ENCODE measurements at regions not wholly inside any gene's neighbourhood (a gene's known extent, or its start where the extent isn't known, plus 50 kb on each side); places are given as distances from the start of the nearest gene placed in this dataset.

DNA sequence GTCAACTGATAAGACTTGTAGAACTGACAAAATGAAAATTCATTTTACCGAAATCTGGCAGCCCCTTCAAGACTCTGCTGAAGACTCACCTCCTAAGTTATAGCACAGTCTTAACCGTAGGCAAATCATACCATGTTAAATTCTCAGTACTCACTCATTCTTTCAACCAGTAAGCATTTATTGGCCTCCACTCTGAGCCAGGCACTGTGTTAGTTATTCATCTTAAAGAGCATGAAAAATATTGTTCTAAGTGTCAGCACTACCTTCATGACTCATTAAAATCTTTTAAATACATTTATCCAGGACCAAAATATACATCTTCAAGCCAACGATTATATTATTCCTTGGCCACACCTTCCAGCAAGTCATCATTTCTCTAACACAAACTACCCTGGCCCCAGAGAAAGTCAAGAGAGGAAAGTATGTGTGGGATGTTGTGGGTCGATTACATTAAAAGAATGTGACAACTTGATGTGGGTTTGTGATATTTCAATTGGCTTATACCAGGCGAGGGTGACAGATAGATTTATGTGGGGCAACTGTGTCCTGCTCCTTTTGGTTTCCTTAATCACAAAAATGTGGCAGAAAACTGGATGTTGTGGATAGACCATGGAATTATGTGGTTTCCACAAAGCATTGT is 55.0 kb downstream of the TMEM30B start:
- no peak for DNase-seq (ENCODE audit: low spot score)

DNA sequence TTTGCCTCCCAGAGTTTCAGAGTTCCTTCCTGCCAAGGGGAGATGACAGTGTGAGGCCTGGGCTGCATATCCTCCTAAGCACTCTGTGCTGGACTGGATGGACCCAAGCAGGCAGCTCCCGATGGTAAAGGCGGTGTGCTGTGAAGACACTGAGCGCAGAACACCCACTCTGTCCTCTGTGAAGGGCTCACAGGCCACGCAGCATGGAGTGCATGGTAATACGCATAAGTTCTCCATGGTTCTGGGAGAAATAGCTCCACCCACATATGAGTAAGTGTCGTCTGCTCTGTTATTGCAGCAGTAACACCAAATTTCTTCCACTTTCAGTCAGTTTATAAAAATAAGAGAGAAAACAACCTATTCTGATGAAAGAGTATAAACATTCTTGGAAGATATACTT is 55.8 kb downstream of the TMEM30B start:
- DNase-seq (ENCODE audit: low spot score): no peak

DNA sequence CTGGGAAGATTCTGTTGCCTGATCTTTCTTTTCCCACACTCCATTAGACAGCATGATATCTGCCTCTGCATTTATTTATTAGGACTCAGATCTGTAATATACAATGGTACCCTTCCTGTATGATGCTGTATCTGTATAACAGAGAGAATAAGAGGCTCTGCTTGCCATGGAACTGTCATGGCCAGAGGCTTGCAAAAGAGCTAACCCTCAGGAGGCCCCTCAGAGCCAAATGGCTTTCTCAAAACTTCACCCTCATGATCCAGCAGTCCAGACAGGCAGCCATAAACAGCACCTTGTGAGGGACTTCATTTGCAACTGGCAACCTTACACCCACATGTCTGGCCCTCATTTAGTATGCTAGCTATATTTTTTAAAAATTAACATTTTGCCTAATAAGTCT is 57.6 kb downstream of the TMEM30B start:
- no peak for DNase-seq (ENCODE audit: low spot score)

DNA sequence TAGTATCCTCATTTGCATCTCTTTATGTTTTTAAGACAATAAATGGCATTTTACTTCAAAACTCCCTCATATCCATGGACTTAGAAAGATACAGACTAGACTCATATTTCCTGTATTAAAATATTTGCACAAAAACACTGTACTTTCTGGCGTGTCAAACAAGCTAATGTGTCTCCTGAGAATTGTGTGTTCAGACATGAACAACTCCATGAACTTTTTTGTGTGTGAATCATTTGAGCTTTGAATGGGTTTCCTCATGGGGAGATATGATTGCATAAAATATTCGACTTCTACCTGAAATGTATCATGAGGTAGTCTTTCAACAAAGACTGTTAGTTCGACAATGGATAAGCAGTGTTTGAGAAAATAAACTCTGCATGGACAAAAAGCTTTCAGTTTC is 58.8 kb downstream of the TMEM30B start:
- no peak for DNase-seq (ENCODE audit: low spot score)

DNA sequence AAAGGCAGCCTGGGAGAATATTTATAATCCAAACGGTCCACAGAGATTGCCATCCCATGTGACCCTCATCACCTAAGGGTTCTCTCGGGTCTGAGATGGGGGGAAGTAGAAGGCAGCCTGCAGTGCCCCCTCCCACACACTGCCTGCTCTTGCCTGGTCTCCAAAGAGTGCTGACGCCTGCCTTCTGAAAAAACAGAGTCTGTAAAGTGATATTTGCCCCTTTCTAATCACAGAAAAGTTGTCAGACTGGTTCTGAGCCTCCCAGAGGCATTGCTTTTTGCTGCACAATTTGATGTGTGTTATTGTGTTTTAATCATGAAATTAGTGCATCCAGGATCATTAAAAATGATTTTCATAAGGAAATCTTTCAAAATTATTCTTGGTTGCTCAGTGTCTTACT is 59.2 kb downstream of the TMEM30B start:
- no peak for DNase-seq (ENCODE audit: low spot score)

DNA sequence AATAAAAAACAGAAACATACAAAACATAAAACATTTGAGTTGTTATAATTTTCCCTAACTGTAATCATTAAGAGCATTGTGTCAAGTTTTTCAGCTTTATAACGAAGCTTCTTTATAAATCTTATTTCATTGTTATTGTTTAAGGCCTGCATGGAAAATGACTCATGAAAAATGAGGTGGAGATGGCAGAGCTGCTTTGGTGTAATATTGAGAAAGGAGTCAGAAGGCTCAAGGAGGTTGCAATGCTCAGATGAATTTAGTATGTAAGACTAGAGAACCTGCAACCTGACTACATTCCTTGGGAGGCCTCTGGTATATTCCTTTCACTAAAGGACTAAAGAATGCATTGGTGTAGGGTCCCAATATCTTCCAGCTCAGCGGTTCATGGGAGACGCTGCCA is 61.5 kb downstream of the TMEM30B start:
- no peak for DNase-seq (ENCODE audit: low spot score)

DNA sequence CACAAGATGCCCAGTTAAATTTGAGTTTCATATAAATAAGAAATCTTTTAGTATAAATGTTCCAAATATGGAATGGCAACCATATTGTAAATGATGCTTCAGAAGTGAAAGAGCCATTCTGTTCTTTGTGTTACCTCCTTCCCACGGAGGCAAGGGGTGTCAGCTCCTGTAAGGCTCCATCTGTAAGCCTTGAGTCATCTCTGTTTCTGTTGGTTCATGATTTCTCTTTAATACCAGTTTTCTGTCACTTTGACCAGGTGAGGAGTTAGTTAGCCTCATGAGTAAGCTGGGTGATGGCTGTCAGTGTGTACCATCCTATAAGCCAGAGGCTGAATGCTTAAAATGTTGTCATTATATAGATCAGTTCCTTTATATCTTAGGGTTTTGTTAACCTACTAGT is 61.9 kb downstream of the TMEM30B start:
- DNase-seq (ENCODE audit: low spot score): no peak

DNA sequence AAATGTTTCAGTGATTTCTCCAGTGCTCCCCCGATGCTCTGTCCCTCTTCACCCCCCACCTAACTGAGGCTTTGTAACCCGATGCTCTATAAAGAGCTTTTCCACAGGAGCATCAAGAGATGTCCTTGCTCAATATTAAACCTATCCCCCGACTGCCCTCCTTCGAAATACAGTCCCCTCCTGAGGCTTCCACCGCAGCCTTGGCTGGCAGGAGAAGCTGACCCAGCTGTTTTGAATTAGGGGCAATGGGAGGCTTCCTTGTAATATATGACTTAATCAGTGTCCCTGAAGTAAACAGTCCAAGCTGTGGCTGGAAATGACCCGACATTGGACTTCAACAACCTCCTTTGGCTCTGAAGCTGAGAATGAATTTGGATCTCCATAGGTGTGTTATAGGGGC is 62.4 kb downstream of the TMEM30B start:
- no peak for DNase-seq (ENCODE audit: low spot score)

DNA sequence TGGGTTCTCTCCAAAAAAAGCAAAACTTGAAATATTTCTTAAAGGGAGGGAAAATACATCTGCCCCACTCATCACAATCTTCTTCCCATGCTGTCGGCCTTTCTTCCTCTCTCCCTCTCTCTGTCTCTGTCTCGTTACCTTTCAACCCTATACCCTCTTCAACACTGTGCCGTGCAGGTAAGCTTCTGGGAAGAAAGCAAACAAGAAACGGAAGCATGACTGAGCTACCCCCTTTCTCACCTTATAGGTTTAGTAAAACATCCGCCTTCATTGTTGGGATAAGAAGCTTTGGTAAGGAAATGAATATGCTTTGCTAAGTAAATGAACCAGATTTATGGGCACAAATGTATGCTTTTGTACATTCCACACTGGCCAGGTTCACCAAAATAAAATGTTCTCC is 63.0 kb downstream of the TMEM30B start:
- DNase-seq (ENCODE audit: low spot score): no peak

DNA sequence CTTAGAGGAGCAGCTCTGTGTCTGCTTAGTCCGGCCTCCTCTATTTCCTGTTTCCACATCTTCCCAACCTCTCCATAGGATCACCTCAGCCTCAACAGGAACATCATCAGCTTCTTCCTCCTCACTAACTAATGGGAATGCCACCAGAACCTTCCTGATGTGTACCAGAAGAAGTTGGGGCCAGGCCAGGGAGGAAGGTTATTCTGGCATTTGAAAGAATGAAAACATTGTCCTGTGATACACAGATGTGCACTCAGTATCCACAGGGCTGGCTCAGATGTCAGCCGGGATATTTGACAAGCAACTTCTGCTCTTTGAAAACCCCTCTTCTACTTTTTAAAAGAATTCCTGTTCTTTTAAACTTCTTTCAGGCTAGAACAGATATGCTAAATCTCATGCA is 63.6 kb downstream of the TMEM30B start:
- no peak for DNase-seq (ENCODE audit: low spot score)

DNA sequence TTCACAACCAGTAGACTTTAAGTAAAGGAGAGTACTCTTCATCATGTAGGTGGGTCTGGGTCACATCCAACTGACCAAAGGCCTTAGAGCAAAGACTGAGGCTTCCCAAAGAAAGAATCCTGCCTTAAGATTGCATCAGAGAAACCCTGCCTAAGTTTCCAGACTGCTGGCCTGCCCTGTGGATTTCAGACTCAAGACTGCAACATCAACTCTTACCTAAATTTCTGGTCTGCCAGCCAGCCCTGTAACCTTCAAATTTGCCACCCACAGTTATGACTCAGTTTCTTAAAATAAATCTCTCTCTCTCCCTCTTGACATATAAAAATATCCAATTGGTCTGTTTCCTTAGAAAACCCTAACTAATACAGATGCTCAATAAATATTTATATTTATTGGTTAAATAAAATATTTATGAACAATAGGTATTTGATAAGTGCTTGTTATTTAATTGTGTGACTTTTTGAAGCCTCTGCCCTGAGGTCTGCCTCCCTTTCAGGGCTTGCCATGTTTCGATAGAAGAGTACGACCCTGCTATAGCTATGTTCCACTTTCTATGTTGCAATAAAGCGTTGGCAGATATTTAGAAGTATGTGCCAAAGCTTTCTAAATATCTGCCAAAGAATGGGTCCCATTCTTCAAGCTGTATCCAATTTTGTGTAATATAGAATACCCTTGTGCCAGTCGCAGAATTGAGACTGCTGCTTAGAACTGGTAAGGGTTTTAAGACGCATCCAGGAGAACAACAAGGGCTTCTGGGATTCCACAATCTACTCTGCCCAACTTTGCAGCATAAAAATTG is 65.7 kb downstream of the TMEM30B start:
- DNase-seq (ENCODE audit: low spot score): no peak

DNA sequence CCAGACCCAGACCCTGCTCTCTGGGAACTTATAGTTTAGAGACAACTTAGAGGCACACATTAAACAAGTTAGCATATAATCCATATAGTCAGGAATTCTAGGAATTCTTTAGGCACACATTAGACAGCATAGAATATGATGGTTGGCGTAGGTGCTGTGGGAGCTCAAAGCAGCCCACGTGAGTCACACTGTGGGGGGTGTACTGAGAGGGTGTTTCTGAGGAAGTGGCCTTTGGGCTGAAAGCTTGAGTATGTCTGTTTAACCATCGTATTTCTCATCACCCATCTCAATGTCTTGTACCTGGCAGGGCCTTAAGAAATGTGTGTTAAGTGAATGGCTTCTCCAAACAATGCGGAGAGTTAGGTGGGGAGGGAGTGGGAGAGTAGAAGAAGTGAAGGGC is 67.2 kb downstream of the TMEM30B start:
- DNase-seq (ENCODE audit: low spot score): no peak

DNA sequence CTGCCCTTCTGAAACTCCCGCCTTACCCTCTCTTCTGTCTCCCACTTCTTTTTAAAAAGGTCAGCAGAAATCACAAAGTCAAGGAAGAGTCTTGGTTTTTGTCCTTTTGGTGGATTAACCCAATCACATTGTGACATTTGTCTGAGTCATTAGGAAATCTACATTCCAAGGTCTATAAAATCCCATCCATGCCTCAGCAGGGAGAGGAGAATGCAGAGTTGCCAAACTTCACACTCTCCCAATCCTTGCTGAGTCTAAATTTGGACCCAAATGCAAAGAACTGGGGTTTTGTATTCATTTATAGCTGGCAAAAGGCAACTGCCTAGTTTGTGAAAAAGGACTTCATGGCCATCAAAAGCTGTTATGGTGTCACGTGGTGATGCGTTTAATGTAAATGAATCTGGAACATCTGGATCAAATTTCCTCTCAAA is 67.9 kb downstream of the TMEM30B start:
- no peak for DNase-seq (ENCODE audit: low spot score)

DNA sequence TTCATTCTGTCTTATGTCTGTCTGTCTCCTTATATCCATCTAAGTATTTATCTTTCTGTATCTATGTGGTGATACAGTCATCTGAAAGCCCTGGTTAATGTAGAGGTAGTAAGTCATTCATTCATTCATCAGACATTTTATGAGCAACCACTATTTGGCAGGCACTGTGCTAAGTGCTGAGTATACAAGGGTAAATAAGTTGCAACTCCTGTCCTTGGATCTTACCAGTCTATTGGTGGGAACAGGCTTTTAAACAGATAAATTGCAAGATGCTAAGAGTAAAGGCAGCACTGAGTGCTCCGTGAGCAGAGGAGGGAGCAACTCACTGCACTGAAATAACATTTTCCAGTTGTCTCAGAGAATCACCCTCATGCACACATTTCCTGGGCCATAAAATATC is 68.6 kb downstream of the TMEM30B start:
- DNase-seq (ENCODE audit: low spot score): no peak

DNA sequence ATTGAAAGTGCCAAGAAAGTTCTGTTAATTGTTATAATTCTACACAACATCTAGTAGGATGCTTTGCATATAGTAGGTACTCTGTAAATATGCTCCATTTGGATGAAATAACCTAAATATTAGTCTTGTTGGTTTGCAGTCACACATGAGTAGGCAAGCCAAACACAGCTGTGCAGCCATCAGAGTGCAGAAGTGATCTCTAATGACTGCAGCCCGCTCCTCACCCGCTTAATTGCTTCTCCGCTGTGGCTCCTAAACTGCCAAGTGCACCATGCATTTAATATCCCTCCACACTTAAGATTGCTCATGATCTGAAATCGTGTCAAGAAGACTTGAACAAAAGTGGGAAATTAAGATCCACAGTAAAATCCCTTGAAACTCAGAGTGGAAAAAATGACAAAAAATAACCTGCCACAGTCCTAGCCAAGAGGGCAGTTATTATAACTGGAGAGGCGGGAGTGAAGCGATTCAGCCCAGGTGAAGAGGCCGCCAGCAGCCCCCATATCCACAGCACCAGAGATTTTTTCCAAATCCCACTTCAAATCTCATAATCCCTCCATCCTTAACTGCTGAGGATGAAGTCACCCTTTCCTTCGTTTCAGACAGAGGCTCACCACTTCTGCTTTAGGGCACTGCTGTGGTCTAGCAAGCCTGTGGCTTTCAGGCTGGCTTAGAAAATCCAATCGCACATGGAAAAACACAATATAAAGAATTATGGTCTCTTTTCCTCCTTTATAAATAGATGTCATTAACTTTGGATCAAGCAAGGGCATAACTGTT is 69.5 kb downstream of the TMEM30B start:
- DNase-seq (ENCODE audit: low spot score): no peak

DNA sequence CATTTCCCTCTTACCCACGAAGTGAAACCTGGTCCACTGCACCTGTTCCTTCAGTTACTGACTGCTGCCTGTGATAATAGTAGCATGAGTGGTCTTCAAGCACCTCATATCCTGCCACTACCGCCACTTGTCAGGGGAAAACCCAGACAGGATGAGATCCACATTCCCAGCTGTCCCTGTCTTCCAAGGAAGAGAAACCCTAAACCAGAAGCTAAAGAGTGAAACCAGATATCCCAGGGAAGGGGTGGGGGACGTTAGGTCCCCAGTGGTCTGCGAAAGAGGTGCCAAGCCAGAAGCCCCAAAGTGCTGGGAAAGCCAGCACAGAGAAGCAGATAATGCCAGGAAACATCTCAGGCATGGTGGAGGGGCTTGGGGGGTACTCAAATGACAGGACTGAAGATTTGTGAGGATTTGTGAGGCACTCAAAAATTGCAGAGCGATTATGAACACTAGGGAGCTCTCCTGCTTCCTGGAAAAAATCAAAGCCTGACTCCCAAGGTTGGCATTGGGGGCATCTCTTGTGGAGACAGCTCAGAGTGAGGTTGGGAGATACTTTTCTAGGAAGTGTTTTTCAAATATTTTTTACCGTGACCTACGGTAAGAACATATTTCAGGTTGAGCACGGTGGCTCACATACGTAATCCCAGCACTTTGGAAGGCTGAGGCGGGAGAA is 77.9 kb downstream of the TMEM30B start:
- no peak for DNase-seq (ENCODE audit: low spot score)

DNA sequence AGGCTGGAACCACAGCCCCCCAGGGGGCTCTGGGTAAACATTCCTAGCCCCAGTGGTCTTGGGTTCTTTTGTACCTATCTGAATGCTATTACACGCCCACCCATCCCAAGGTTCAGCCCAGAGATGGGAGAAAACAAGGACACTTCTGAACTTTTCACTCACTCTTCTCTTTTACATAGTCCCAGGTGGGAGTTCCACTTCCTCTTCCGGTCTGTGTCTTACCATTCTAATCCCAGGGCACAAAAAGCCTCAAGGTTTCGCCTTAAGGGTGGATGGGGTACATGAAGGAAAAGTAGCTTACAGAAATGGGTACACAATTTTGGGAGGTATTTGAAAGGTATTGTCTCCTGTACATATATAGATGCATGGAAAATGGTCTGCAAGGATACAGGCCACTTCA is 79.0 kb downstream of the TMEM30B start:
- no peak for DNase-seq (ENCODE audit: low spot score)

DNA sequence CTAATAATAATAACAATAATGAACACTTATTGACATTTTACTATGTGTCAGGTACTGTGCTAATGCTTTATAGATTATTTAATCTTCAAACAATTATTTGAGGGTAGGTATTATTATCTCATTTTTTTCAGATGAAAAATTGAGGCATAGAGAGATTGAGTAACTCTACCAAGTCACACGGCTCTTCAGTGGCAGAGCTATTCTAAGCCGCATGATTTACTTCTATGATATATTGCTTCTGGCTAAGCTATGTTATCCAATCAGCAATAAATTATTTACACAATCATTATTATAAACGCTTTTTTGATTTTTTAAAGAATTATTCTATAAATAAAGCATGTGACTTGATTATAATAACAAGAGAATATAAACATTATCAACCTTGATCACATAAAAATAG is 80.0 kb downstream of the TMEM30B start:
- no peak for DNase-seq (ENCODE audit: low spot score)

DNA sequence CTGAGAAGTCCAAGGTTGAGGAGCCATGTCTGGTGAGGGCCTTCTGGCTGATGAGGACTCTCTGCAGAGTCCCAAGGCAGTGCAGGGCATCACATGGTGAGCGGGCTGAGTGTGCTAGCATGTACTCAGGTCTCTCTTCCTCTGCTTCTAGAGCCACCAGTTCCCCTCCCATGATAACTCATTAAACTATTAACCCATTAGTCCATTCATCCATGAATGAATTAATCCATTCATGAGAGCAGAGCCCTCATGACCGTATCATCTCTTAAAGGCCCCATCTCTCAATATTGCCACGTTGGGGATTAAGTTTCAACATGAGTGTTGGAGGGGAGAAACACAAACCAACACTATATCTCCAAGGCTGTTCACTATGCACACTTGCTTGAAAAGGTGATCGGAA is 83.7 kb downstream of the TMEM30B start:
- no peak for DNase-seq (ENCODE audit: low spot score)

DNA sequence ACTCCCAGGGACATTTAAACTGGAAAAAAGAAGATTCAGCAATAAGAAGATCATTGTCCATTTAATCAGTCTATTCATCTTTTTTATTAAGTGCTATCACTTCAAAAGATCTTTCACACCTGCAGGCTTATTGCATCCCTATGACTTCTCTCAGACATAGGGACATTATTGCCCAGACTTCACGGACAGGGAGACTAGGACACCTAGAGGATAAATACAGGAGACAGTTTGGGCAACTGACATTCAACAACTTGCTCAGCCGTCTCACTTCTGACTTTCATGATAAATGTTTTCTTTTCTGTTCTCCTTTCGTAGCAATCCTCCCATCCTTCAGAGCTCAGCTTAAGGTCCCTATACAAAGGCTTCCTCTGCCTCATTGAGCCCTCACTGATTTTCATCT is 84.3 kb downstream of the TMEM30B start:
- DNase-seq (ENCODE audit: low spot score): no peak

DNA sequence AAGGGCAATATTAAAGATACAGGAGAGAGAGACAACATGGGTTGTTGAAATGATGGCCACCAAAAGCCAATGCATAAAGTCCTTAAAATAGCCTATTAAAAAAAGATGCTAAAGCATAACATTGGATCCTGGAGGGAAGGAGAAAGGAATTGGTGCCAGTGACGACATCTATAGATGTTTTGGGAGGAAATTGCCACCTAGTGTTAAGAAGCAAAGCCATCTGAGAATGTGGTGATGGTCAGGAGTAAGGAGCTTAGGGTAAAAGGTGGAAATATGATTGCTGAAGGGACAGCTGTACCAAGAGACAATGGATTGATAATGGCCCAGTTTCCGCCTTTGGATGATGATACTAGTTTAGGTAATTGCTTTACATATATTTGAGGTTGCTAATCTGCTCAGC is 85.1 kb downstream of the TMEM30B start:
- no peak for DNase-seq (ENCODE audit: low spot score)

DNA sequence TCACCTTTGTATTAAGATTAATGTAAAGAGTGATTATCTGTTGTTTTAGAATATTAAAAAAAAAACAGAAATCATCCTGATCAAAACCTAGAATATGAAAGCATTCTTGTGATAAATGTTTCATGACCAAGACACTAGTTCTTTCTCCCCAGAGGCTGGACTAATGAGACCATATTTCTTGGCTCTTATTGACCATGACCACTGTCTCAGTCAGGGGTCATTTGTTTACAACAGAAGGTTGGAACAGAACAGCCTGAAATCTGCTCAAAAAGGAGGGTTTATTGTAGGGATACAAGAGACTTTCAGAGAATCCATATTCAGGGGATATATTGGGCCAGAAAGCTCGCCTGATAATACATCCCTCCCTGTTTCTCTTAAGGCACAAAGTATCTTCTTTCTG is 87.7 kb downstream of the TMEM30B start:
- DNase-seq (ENCODE audit: low spot score): no peak

DNA sequence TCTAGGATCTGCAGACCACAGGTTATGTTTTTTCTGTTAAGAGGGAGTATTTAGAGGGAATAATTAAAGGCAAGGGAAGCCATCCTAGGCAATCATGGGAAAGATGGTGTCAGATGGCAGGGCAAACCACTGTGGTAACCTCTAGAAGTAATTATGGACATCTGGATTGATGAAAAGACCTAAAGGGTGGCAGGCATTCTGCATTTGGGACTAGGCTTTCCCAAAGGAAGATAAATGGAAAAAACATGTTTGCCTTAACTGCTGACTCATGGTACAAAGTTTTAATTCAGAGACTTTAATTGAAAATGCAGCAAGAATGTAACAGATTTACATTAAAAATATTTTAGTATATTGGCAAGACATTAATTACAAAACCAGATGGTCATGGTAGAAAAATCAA is 88.1 kb downstream of the TMEM30B start:
- no peak for DNase-seq (ENCODE audit: low spot score)

Data from cerebellar cortex (tissue), 1 donor.